ENCODE measurements at regions not wholly inside any gene's neighbourhood (a gene's known extent, or its start where the extent isn't known, plus 50 kb on each side); places are given as distances from the start of the nearest gene placed in this dataset.

DNA sequence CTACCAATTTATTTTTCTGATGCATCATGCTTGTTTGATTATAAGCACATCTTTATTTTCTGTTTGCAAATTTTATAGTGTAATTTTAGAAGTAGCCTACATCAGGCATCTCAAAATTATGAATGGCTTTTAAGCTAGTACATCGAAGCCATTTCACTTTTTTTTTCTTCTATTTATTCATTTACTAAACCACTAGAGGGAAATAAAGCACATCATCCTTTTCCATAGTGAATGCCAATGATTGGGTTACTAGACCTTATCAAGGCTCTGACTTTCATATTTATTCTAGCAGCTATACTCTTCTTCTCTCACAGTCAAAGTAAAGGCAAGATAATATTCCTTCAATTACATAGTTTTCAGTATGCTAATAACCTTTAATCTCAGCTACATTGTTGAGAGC is 736.4 kb upstream of the LRFN5 start:
- Mint-ChIP-seq H3K4me3 (no peak overlapping the region), H3K27me3 (ENCODE audit: low read depth in 3 of 3) (no peaks in the 10 kb centered on the region), H3K36me3 (no peaks in the 10 kb centered on the region), H3K9me3 (peaks cover 0 to 10% (median 0%) of the 10 kb centered on the region in 7 donors), H3K27ac (no peak overlapping the region), H3K4me1 (no peaks in the 10 kb centered on the region)
- H3K4me1 ChIP-seq (ENCODE audit: control insufficient read depth in 1 of 2, insufficient read depth in 2 of 2, low read length in 2 of 2): no peaks in the 10 kb centered on the region
- no CpG with 5 or more reads among the region's 1 CpG for WGBS (ENCODE audit: insufficient coverage)
- TF ChIP-seq, protein P1, sequence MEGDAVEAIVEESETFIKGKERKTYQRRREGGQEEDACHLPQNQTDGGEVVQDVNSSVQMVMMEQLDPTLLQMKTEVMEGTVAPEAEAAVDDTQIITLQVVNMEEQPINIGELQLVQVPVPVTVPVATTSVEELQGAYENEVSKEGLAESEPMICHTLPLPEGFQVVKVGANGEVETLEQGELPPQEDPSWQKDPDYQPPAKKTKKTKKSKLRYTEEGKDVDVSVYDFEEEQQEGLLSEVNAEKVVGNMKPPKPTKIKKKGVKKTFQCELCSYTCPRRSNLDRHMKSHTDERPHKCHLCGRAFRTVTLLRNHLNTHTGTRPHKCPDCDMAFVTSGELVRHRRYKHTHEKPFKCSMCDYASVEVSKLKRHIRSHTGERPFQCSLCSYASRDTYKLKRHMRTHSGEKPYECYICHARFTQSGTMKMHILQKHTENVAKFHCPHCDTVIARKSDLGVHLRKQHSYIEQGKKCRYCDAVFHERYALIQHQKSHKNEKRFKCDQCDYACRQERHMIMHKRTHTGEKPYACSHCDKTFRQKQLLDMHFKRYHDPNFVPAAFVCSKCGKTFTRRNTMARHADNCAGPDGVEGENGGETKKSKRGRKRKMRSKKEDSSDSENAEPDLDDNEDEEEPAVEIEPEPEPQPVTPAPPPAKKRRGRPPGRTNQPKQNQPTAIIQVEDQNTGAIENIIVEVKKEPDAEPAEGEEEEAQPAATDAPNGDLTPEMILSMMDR (IDR thresholded peaks at IDR 0.05): no peak
- H4K20me1 ChIP-seq (ENCODE audit: insufficient read depth, low read length): no peaks in the 10 kb centered on the region
- peaks cover 0 to 2% of the 10 kb centered on the region in 2 donors for H3K9me3 ChIP-seq (replicated peaks in 1 of 2; ENCODE audit: control insufficient read depth in 1 of 2, insufficient read depth in 1 of 2, low read length in 2 of 2)
- no peak overlapping the region for H2AFZ ChIP-seq (ENCODE audit: insufficient read depth, low read depth, low read length, poor library complexity, severe bottlenecking)
- DNase-seq: no peak
- H3K79me2 ChIP-seq (ENCODE audit: insufficient read depth, low read length): no peaks in the 10 kb centered on the region
- no peak overlapping the region for H3K9ac ChIP-seq (ENCODE audit: insufficient read depth, low read length, poor library complexity, severe bottlenecking)
- no peak overlapping the region for H3K27ac ChIP-seq (ENCODE audit: low read depth in 1 of 2, low read length in 2 of 2)
- no peaks in the 10 kb centered on the region for H3K36me3 ChIP-seq (replicated peaks in 1 of 2; ENCODE audit: control insufficient read depth in 1 of 2, insufficient read depth in 2 of 2, low read length in 2 of 2)
- intact Hi-C loops (cut with micrococcal nuclease): no loop called here
- H3K4me2 ChIP-seq (replicated peaks; ENCODE audit: extremely low read depth, low read length, poor library complexity, severe bottlenecking): no peak overlapping the region
- H3K4me3 ChIP-seq (replicated peaks in 1 of 3; ENCODE audit: low read depth in 2 of 3, low read length in 3 of 3): no peak overlapping the region
- H3K27me3 ChIP-seq (ENCODE audit: control insufficient read depth in 2 of 2, insufficient read depth in 2 of 2, low read length in 2 of 2): no peaks in the 10 kb centered on the region

DNA sequence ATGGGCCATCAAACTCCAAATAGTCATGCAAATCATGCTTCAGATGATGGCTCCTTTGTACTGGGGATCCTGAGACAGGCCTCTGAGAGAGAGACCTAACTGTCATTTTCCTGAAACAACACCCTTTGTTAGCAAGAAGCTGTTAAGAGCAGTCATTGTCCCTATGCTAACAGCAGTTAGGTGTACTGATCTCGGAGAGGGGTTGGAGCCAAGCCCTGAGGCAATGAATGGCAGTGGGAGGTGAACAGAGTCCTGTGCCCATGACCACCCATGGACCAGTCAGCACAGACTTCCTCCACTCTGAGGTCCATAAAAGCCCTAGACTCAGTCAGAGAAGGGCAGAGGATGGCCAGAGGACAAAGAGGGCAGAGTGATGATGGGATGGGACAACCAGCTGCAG is 747.6 kb upstream of the LRFN5 start:
- no peaks in the 10 kb centered on the region for H3K36me3 Mint-ChIP-seq
- Histone ChIP-seq H3K4me2 (replicated peaks; ENCODE audit: extremely low read depth, low read length, poor library complexity, severe bottlenecking) (no peak overlapping the region), H3K9ac (ENCODE audit: insufficient read depth, low read length, poor library complexity, severe bottlenecking) (no peak overlapping the region), H3K4me3 (replicated peaks in 1 of 3; ENCODE audit: low read depth in 2 of 3, low read length in 3 of 3) (no peak overlapping the region), H3K4me1 (ENCODE audit: control insufficient read depth in 1 of 2, insufficient read depth in 2 of 2, low read length in 2 of 2) (no peaks in the 10 kb centered on the region), H3K27ac (ENCODE audit: low read depth in 1 of 2, low read length in 2 of 2) (no peak overlapping the region), H3K27me3 (ENCODE audit: control insufficient read depth in 2 of 2, insufficient read depth in 2 of 2, low read length in 2 of 2) (no peaks in the 10 kb centered on the region), H4K20me1 (ENCODE audit: insufficient read depth, low read length) (no peaks in the 10 kb centered on the region), H3K79me2 (ENCODE audit: insufficient read depth, low read length) (no peaks in the 10 kb centered on the region), H2AFZ (ENCODE audit: insufficient read depth, low read depth, low read length, poor library complexity, severe bottlenecking) (no peak overlapping the region), H3K36me3 (replicated peaks in 1 of 2; ENCODE audit: control insufficient read depth in 1 of 2, insufficient read depth in 2 of 2, low read length in 2 of 2) (no peaks in the 10 kb centered on the region), H3K9me3 (replicated peaks in 1 of 2; ENCODE audit: control insufficient read depth in 1 of 2, insufficient read depth in 1 of 2, low read length in 2 of 2) (peaks cover 0 to 14% of the 10 kb centered on the region in 2 donors)
- H3K27me3 Mint-ChIP-seq (ENCODE audit: low read depth in 3 of 3): no peaks in the 10 kb centered on the region
- DNase-seq: no peak
- WGBS (ENCODE audit: insufficient coverage): no CpG with 5 or more reads among the region's 1 CpG
- H3K27ac Mint-ChIP-seq: no peak overlapping the region
- intact Hi-C loops (cut with micrococcal nuclease): no loop called here
- peaks cover 1 to 15% (median 7%) of the 10 kb centered on the region in 7 donors for H3K9me3 Mint-ChIP-seq
- no peaks in the 10 kb centered on the region for H3K4me1 Mint-ChIP-seq
- TF ChIP-seq, protein P1 (IDR thresholded peaks at IDR 0.05): no peak
- no peak overlapping the region for H3K4me3 Mint-ChIP-seq
